ENCODE measurements at regions not wholly inside any gene's neighbourhood (a gene's known extent, or its start where the extent isn't known, plus 50 kb on each side); places are given as distances from the start of the nearest gene placed in this dataset.

DNA sequence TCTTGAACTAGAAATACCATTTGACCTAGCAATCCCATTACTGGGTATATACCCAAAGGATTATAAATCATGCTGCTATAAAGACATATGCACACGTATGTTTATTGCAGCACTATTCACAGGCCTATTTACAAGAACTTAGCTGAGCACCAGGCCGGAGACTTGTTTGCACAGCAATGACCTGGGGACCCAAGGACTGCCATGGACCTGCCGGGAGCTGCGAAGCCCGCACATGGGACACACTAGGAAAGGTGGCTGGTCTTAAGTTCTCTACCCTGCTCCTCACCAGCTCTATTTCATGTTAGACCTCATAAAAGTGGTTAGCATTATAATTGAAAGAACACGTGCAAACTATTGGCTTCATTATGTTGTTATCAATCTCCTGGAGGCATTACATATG lies 70.4 kb upstream of the CST7 start:
- Histone ChIP-seq H3K9me3 (ENCODE audit: control insufficient read depth, insufficient read depth, low read length) (no peaks in the 10 kb centered on the region), H3K27ac (ENCODE audit: low read depth, low read length) (no peak overlapping the region), H3K4me3 (ENCODE audit: low read length) (no peak overlapping the region), H4K20me1 (ENCODE audit: control insufficient read depth, insufficient read depth, low read depth, low read length) (no peaks in the 10 kb centered on the region), H3K4me1 (ENCODE audit: control insufficient read depth, low read length) (no peaks in the 10 kb centered on the region), H3K36me3 (ENCODE audit: control insufficient read depth, low read length) (no peaks in the 10 kb centered on the region), H3K9me2 (replicated peaks; ENCODE audit: control insufficient read depth, low read length) (no peaks in the 10 kb centered on the region), H3F3A (ENCODE audit: control insufficient read depth, insufficient read depth) (no peaks in the 10 kb centered on the region), H3K79me2 (ENCODE audit: control insufficient read depth, low read length) (no peaks in the 10 kb centered on the region), H3K27me3 (ENCODE audit: control insufficient read depth, low read length) (no peaks in the 10 kb centered on the region; the same call in 1 of the 2 replicates), H3K4me2 (ENCODE audit: low read length) (no peak overlapping the region)
- TF ChIP-seq, protein P1, sequence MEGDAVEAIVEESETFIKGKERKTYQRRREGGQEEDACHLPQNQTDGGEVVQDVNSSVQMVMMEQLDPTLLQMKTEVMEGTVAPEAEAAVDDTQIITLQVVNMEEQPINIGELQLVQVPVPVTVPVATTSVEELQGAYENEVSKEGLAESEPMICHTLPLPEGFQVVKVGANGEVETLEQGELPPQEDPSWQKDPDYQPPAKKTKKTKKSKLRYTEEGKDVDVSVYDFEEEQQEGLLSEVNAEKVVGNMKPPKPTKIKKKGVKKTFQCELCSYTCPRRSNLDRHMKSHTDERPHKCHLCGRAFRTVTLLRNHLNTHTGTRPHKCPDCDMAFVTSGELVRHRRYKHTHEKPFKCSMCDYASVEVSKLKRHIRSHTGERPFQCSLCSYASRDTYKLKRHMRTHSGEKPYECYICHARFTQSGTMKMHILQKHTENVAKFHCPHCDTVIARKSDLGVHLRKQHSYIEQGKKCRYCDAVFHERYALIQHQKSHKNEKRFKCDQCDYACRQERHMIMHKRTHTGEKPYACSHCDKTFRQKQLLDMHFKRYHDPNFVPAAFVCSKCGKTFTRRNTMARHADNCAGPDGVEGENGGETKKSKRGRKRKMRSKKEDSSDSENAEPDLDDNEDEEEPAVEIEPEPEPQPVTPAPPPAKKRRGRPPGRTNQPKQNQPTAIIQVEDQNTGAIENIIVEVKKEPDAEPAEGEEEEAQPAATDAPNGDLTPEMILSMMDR (IDR thresholded peaks at IDR 0.05; ENCODE audit: low read depth, low read length, poor library complexity, severe bottlenecking) = no peak
- no peak for TF ChIP-seq EZH2phosphoT487 (IDR thresholded peaks at IDR 0.05; ENCODE audit: borderline replicate concordance, low read length)

DNA sequence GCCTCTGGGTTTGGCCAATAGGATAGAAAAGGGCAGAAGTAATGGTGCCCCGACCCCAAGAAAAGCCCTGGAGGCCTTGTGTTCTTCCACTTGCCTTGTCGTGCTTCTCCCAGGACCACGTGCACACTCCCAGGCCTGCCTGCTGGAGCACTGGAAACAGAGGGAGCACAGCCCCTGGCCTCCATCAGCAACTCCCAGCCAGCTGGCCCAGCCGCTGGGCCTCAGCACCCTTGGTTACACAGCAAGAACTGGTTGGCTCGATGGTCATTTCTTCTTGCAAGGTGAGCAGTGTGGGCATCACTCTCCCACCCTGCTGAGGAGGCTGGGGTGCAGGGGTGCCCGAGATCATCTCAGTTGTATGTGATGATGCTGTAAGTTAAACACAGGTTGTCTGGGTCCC lies 69.2 kb upstream of the CST7 start:
- Histone ChIP-seq H3K9me3 (ENCODE audit: control insufficient read depth, insufficient read depth, low read length) (no peaks in the 10 kb centered on the region), H4K20me1 (ENCODE audit: control insufficient read depth, insufficient read depth, low read depth, low read length) (no peaks in the 10 kb centered on the region), H3K9me2 (replicated peaks; ENCODE audit: control insufficient read depth, low read length) (no peaks in the 10 kb centered on the region), H3K27ac (ENCODE audit: low read depth, low read length) (no peak overlapping the region), H3K79me2 (ENCODE audit: control insufficient read depth, low read length) (no peaks in the 10 kb centered on the region), H3K36me3 (ENCODE audit: control insufficient read depth, low read length) (no peaks in the 10 kb centered on the region), H3K4me2 (ENCODE audit: low read length) (no peak overlapping the region), H3F3A (ENCODE audit: control insufficient read depth, insufficient read depth) (no peaks in the 10 kb centered on the region), H3K27me3 (ENCODE audit: control insufficient read depth, low read length) (peaks cover 4% of the 10 kb centered on the region; the same call in 1 of the 2 replicates), H3K4me3 (ENCODE audit: low read length) (no peak overlapping the region), H3K4me1 (ENCODE audit: control insufficient read depth, low read length) (no peaks in the 10 kb centered on the region)
- TF ChIP-seq EZH2phosphoT487 (IDR thresholded peaks at IDR 0.05; ENCODE audit: borderline replicate concordance, low read length) = no peak
- TF ChIP-seq, protein P1 (IDR thresholded peaks at IDR 0.05; ENCODE audit: low read depth, low read length, poor library complexity, severe bottlenecking) = no peak

DNA sequence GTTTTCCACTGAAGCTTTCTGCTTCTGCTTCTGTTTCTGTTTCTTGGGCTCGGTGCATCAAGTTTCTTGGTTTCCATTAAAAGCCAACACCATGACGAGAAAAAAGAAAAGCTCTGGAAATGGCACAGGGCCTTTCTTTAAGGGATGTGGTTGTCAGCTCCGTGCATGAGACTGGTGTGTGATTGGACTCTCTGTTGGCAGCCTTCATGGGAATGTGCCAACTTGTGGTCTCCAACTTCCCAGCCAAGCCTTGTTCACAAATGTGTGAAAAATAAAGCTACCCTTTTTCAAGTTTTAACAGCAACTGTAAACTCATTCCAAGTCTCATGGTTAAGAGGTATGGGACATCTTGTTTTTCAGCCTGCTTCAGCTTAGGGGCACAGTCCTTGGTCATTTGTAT lies 68.7 kb upstream of the CST7 start:
- no peak overlapping the region for H3K27ac ChIP-seq (ENCODE audit: low read depth, low read length)
- H3K27me3 ChIP-seq (ENCODE audit: control insufficient read depth, low read length) = peaks cover 4% of the 10 kb centered on the region; the same call in 1 of the 2 replicates
- H3F3A ChIP-seq (ENCODE audit: control insufficient read depth, insufficient read depth) = no peaks in the 10 kb centered on the region
- no peaks in the 10 kb centered on the region for H3K9me3 ChIP-seq (ENCODE audit: control insufficient read depth, insufficient read depth, low read length)
- TF ChIP-seq, protein P1 (IDR thresholded peaks at IDR 0.05; ENCODE audit: low read depth, low read length, poor library complexity, severe bottlenecking) = no peak
- no peak for TF ChIP-seq EZH2phosphoT487 (IDR thresholded peaks at IDR 0.05; ENCODE audit: borderline replicate concordance, low read length)
- H3K79me2 ChIP-seq (ENCODE audit: control insufficient read depth, low read length) = no peaks in the 10 kb centered on the region
- no peaks in the 10 kb centered on the region for H3K4me1 ChIP-seq (ENCODE audit: control insufficient read depth, low read length)
- no peak overlapping the region for H3K4me3 ChIP-seq (ENCODE audit: low read length)
- H4K20me1 ChIP-seq (ENCODE audit: control insufficient read depth, insufficient read depth, low read depth, low read length) = no peaks in the 10 kb centered on the region
- H3K9me2 ChIP-seq (replicated peaks; ENCODE audit: control insufficient read depth, low read length) = no peaks in the 10 kb centered on the region
- H3K36me3 ChIP-seq (ENCODE audit: control insufficient read depth, low read length) = no peaks in the 10 kb centered on the region
- no peak overlapping the region for H3K4me2 ChIP-seq (ENCODE audit: low read length)

Measured in DOHH2 (cell line).